SK-N-MC (cell line): ENCODE measurements at regions not wholly inside any gene's neighbourhood (a gene's known extent, or its start where the extent isn't known, plus 50 kb on each side); places are given as distances from the start of the nearest gene placed in this dataset.
"Not testable (repeated sequence)": the region's sequence is repeated elsewhere in the genome, so short reads cannot be mapped to it uniquely, and the experiment has no call there.

Experiments used
- DNase-seq: peaks from one replicate; pipeline ENCODE4 v3.0.0-alpha.2; 2011; ENCODE audit warnings: low read depth, low spot score
- H3K27ac ChIP-seq: fragments of 200-600 bp; sonication (generic); 2 replicates; pipeline ENCODE4 v1.5.1; 2016; ENCODE audit warnings: mixed run types
- H3K36me3 ChIP-seq: fragments of 200-600 bp; sonication (generic); 2 replicates; pipeline ENCODE4 v1.6.1; 2017; ENCODE audit warnings: antibody characterized with exemption, low read length, mixed read lengths; ENCODE audit not compliant: insufficient read depth
- H3K4me3 ChIP-seq: fragments of 200-600 bp; sonication (generic); 2 replicates; pipeline ENCODE4 v1.5.1; 2016
- H3K9ac ChIP-seq: fragments of 200-600 bp; sonication (generic); 2 replicates; pipeline ENCODE4 v1.8.0; 2017; ENCODE audit warnings: mixed run types, mixed read lengths; ENCODE audit not compliant: insufficient read length
- H3K9me3 ChIP-seq: fragments of 200-600 bp; sonication (generic); 2 replicates; pipeline ENCODE4 v1.6.1; 2017; ENCODE audit warnings: low read depth, mild to moderate bottlenecking, antibody characterized with exemption, low read length, moderate library complexity, mixed read lengths
- EZH2 ChIP-seq: fragments of 200-600 bp; sonication (generic); IDR thresholded peaks from one replicate; pipeline ENCODE4 v1.6.1; 2017; ENCODE audit warnings: antibody characterized with exemption
- FOXP2 ChIP-seq: optimal IDR thresholded peaks from 2 replicates; pipeline ENCODE3; 2011; ENCODE audit warnings: mild to moderate bottlenecking, moderate library complexity; ENCODE audit not compliant: insufficient read depth; ENCODE audit errors: extremely low read length, control extremely low read depth
- POLR2AphosphoS5 ChIP-seq: IDR thresholded peaks from 2 replicates; pipeline ENCODE4 v1.6.1; 2012; ENCODE audit warnings: mild to moderate bottlenecking, low read depth, low read length, borderline replicate concordance

DNA sequence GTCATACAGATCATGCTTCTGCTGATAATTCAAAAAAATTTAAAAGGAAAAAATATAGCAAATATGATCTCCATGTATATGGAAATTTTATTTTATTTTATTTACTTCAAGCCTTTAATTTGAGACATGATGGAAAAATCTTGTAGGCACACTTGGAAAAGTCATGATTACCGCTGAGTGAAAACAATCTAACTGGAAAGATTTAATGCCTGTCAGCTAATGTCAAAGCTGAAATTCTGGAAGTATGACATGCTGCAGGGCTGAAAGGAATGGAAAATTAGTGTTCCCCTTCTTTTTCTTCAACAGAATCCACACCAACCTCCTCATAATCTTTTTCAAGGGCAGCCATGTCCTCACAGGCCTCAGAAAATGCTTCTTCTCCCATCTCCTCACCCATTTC is 58.2 kb downstream of the RPRM start:
- no peak for DNase-seq
- TF ChIP-seq POLR2AphosphoS5 (no peak), EZH2 (no peak), FOXP2 (no peak)
- Histone ChIP-seq H3K27ac (no peak overlapping the region), H3K9me3 (no peaks in the 10 kb centered on the region), H3K4me3 (no peak overlapping the region), H3K9ac (no peak overlapping the region), H3K36me3 (no peaks in the 10 kb centered on the region)

DNA sequence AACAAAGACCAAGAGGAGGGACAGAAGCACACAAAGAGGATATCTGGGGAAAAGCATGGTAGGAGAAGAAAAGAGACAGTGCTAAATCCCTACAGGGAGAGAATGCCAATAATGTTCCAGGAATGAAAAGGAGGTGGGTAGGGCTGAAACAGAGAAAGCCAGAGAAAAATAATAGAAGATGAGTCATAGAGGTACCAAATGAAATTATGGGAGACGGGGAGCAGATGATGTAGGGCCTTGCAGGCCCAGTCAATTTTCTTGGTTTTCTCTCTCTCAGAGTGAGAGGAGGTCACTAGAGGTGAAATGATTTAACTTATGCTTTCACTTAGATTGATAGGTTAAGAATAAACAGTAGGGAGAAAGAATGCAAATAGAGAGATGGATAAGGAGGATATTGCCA is 61.5 kb downstream of the RPRM start:
- Histone ChIP-seq H3K27ac (no peak overlapping the region), H3K9me3 (no peaks in the 10 kb centered on the region), H3K36me3 (no peaks in the 10 kb centered on the region), H3K4me3 (no peak overlapping the region), H3K9ac (no peak overlapping the region)
- no peak for DNase-seq
- TF ChIP-seq FOXP2 (no peak), POLR2AphosphoS5 (no peak)

DNA sequence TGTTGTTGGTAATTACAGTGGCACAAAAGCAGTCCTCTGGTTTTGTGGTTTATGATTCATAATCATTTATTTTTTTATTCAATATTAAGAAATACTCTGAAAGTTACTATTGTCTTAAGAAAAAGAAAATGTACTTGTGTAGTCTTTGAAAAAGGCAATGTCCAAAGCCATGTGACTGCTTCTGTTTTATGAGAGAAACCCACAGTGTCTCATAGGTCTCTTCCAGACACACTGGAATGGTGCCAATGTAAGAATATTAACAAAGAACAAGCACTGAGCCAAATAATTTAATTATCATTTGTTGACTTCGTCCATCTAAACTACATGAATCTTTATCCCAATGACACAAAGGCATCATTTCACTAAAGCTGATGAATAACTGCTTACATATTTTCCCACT is 62.5 kb downstream of the RPRM start:
- H3K9ac ChIP-seq, result no peak overlapping the region
- no peak overlapping the region for H3K4me3 ChIP-seq
- no peaks in the 10 kb centered on the region for H3K36me3 ChIP-seq
- DNase-seq, result no peak
- no peaks in the 10 kb centered on the region for H3K9me3 ChIP-seq
- TF ChIP-seq EZH2 (no peak), FOXP2 (no peak), POLR2AphosphoS5 (no peak)
- no peak overlapping the region for H3K27ac ChIP-seq

DNA sequence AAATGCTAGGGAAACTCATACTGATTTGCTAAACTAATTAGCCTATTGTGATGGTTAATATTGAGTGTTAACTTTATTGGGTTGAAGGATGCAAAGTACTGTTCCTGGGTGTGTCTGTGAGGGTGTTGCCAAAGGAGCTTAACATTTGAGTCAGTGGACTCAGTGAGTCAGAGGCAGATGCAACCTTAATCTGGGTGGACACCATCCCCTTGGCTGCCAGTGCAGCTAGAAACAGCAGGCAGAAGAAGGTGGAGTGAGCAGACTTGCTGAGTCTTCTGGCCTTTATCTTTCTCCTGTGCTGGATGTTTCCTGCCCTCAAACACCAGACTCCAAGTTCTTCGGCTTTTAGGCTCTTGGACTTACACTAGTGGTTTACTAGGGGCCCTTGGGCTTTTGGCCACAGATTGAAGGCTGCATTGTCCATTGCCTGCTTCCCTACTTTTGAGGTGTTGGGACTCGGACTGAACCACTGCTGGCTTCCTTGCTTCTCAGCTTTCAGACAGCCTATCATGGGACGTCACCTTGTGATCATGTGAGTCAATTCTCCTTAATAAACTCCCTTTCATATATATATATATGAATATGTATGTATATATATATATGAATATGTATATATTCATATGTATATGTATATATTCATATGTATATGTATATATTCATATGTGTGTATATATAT is 69.7 kb downstream of the RPRM start:
- Histone ChIP-seq H3K9ac (no peak overlapping the region), H3K27ac (no peak overlapping the region), H3K9me3 (no peaks in the 10 kb centered on the region), H3K4me3 (no peak overlapping the region), H3K36me3 (no peaks in the 10 kb centered on the region)
- no peak for TF ChIP-seq EZH2
- TF ChIP-seq FOXP2, result no peak
- no peak for TF ChIP-seq POLR2AphosphoS5
- DNase-seq, result no peak

DNA sequence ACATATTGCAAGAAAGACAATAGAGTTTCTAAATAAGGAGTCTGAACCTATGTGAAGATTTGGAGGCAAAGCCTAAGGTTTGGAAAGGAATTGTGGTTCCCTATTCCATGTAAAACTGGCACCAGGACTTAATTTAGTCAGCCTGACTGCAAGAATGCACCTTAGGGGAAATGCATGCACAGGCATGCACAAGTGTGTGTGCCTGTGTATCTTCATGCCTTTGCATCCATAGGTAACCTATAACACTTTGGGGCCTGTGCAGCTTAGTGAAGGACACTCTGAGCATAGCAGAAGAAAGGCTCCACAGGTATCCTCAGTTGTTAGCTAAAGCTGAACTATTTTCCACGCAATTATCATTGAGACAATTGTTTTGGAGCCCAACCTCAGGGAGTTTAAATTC is 73.4 kb downstream of the RPRM start:
- no peaks in the 10 kb centered on the region for H3K36me3 ChIP-seq
- H3K27ac ChIP-seq, result no peak overlapping the region
- no peaks in the 10 kb centered on the region for H3K9me3 ChIP-seq
- no peak for DNase-seq
- H3K9ac ChIP-seq, result no peak overlapping the region
- no peak overlapping the region for H3K4me3 ChIP-seq
- TF ChIP-seq FOXP2 (no peak), EZH2 (no peak), POLR2AphosphoS5 (no peak)

DNA sequence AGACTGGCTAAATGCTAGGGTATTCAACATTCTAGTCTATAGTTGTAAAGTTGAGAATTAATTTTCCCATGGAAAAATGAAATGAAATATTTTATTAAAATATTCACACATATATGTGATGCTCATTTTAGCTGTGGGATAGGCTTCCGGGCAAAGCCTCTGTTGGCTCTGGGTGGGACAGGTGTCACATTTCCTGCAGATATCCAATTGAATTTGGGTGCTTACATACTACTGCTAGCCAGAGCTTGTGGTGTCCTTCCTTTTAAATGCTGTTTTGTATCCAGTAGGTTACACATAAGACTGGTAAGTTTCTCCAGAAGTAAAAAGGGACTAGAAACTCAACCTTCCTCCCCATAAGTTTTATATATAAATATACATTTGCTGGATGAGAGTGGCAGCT is 73.8 kb downstream of the RPRM start:
- DNase-seq, result no peak
- no peaks in the 10 kb centered on the region for H3K9me3 ChIP-seq
- no peak overlapping the region for H3K4me3 ChIP-seq
- no peak overlapping the region for H3K9ac ChIP-seq
- TF ChIP-seq POLR2AphosphoS5 (no peak), FOXP2 (no peak), EZH2 (no peak)
- no peaks in the 10 kb centered on the region for H3K36me3 ChIP-seq
- H3K27ac ChIP-seq, result no peak overlapping the region

DNA sequence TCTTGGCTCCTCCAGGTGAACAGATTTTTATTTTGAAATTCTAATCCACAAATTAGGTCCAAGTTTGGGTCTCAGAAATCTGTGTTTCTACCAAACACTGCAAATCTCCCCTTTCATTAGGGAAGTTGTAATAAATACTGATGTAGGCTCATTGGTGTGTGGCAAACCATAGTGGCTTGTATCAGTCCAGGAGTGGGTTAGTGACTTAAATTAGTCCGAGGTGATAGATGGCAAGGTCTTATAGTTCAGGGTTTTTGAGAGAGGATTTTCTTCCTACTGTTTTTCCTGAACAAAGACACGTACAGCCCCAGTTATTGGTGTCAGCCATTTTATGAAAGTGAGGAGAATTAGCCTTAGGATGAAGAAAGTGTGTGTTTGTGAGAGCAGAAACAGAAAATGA is 74.6 kb downstream of the RPRM start:
- no peaks in the 10 kb centered on the region for H3K9me3 ChIP-seq
- no peak overlapping the region for H3K9ac ChIP-seq
- no peaks in the 10 kb centered on the region for H3K36me3 ChIP-seq
- DNase-seq, result no peak
- no peak overlapping the region for H3K27ac ChIP-seq
- TF ChIP-seq EZH2 (no peak), FOXP2 (no peak), POLR2AphosphoS5 (no peak)
- H3K4me3 ChIP-seq, result no peak overlapping the region

DNA sequence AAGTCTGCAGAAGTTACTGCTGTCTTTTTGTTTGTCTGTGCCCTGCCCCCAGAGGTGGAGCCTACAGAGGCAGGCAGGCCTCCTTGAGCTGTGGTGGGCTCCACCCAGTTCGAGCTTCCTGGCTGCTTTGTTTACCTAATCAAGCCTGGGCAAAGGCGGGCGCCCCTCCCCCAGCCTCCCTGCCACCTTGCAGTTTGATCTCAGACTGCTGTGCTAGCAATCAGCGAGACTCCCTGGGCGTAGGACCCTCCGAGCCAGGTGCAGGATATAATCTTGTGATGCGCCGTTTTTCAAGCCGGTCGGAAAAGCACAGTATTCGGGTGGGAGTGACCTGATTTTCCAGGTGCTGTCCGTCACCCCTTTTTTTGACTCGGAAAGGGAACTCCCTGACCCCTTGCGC is 75.2 kb downstream of the RPRM start:
- DNase-seq, H3K36me3 ChIP-seq, H3K9ac ChIP-seq, H3K27ac ChIP-seq, H3K9me3 ChIP-seq, H3K4me3 ChIP-seq: not testable (repeated sequence)

DNA sequence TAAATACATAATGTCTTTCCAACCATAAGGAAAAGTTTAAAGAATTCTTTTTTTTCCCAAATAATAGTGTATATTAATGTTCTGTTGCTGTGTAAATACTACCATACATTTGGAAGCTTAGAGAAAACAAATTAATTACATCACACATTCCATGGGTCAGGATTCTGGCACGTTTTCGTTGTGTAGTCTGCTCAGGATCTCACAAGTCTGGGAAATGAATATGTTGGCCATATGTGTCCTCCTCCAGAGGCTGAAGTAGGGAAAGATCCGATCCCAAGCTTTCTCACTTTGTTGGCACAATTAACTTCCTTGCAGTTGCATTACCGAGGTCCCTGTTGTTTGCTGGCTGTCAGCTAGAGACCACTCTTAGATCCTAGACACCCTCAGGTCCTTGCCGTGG is 83.9 kb downstream of the RPRM start:
- Histone ChIP-seq H3K36me3 (no peaks in the 10 kb centered on the region), H3K9ac (no peak overlapping the region), H3K4me3 (no peak overlapping the region), H3K27ac (no peak overlapping the region), H3K9me3 (no peaks in the 10 kb centered on the region)
- no peak for TF ChIP-seq EZH2
- TF ChIP-seq FOXP2, result no peak
- TF ChIP-seq POLR2AphosphoS5, result no peak
- no peak for DNase-seq

DNA sequence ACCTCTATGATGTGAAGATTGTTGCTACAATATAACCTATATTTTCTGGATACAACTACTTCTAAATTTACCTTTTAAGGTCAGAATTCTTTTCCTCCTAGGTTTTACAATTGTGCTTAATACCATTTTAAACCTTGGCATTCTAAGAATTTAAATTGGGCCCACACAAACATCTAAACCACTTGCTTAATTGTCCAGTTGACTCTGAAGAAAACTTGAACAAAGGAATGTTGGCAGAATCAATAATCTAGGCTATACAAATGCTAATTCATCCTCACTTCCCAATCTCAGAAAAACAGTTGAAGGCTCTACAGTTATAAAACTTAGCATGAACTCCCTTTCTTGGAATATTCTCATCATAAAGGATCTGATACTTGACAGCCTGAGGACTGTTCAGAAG is 84.3 kb downstream of the RPRM start:
- Histone ChIP-seq H3K4me3 (no peak overlapping the region), H3K9ac (no peak overlapping the region), H3K27ac (no peak overlapping the region), H3K9me3 (no peaks in the 10 kb centered on the region), H3K36me3 (no peaks in the 10 kb centered on the region)
- TF ChIP-seq FOXP2, result no peak
- no peak for TF ChIP-seq POLR2AphosphoS5
- TF ChIP-seq EZH2, result no peak
- DNase-seq, result no peak
